Vagina (tissue), 2 donors: ENCODE measurements at regions not wholly inside any gene's neighbourhood (a gene's known extent, or its start where the extent isn't known, plus 50 kb on each side); places are given as distances from the start of the nearest gene placed in this dataset.

ENCODE experiments used
- POLR2A ChIP-seq, 2 donors: fragments of 450-650 bp; IDR thresholded peaks; one replicate each; pipeline ENCODE4 v1.6.1; 2017; ENCODE audit warnings: antibody characterized with exemption in 2 of 2, mild to moderate bottlenecking in 2 of 2, moderate library complexity in 2 of 2
- POLR2AphosphoS5 ChIP-seq, 2 donors: sonication (generic); formaldehyde crosslinking; IDR thresholded peaks; one replicate each; pipeline ENCODE4 v1.9.0; 2017; ENCODE audit warnings: antibody characterized with exemption in 2 of 2, mild to moderate bottlenecking in 2 of 2, low read depth in 1 of 2; ENCODE audit not compliant: insufficient read depth in 1 of 2
- TF ChIP-seq, protein P1 (sequence below), 3 experiments: fragments of 450-650 bp in 2 of 3; fragments of 200-600 bp in 1 of 3; sonication (generic) in 1 of 3; IDR thresholded peaks; one replicate each; pipeline ENCODE4 v1.5.1; 2017 to 2019; ENCODE audit warnings: antibody characterized with exemption in 3 of 3, mild to moderate bottlenecking in 2 of 3, moderate library complexity in 2 of 3

- TF ChIP-seq, protein P1, sequence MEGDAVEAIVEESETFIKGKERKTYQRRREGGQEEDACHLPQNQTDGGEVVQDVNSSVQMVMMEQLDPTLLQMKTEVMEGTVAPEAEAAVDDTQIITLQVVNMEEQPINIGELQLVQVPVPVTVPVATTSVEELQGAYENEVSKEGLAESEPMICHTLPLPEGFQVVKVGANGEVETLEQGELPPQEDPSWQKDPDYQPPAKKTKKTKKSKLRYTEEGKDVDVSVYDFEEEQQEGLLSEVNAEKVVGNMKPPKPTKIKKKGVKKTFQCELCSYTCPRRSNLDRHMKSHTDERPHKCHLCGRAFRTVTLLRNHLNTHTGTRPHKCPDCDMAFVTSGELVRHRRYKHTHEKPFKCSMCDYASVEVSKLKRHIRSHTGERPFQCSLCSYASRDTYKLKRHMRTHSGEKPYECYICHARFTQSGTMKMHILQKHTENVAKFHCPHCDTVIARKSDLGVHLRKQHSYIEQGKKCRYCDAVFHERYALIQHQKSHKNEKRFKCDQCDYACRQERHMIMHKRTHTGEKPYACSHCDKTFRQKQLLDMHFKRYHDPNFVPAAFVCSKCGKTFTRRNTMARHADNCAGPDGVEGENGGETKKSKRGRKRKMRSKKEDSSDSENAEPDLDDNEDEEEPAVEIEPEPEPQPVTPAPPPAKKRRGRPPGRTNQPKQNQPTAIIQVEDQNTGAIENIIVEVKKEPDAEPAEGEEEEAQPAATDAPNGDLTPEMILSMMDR (IDR thresholded peaks at IDR 0.05) = no peak
- TF ChIP-seq POLR2A (IDR thresholded peaks at IDR 0.05) (no peak), POLR2AphosphoS5 (IDR thresholded peaks at IDR 0.05; ENCODE audit: insufficient read depth in 1 of 2, low read depth in 1 of 2) (no peak)
Observed at GRCh38 chr9:101859620-101860019, 121.2 kb upstream of the GRIN3A start.
